Iris pigment epithelial cell (primary cell): ENCODE measurements at regions not wholly inside any gene's neighbourhood (a gene's known extent, or its start where the extent isn't known, plus 50 kb on each side); places are given as distances from the start of the nearest gene placed in this dataset.

Source experiments
- DNase-seq: peaks from one replicate; pipeline ENCODE4 v3.0.0-alpha.2; 2011; ENCODE audit warnings: low read depth

DNA sequence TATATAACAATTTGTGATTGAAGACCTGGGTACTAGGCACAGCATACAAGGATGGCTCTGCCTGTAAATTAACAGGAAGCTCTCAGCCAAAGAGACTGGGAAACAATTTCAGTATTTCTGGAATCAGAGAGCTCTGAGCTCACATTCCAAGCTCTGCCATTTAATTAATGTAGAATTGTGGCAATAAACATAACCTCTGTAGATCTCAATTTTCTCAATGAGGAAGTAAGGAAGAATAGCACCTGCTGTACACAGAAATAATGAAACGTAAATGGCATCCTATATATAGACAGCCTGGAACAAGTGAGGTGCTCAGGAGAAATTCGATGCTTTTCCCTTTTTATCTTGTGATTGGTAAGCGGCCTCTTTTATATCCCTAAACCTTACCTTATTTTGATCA, 538.5 kb upstream of the JAG1 start:
- no peak for DNase-seq

DNA sequence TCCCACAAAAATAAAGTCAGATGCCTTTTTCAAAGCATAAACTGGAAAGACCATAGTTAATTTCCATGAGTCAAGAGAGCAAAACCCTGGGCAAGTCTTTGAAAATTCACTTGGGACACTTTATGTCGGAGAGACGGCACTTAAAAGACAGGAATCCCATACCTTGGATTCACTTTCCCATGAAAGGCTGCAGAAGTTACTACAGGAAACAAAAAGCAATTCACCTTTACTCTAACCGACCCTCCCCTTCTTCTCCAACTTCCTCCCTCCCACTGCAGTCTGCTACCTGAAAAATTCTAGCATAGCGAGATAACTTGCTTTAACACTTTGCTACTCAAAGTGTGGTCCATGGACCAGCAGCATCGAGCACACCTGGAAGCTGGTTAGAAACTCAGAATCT, 539.1 kb upstream of the JAG1 start:
- DNase-seq = no peak

DNA sequence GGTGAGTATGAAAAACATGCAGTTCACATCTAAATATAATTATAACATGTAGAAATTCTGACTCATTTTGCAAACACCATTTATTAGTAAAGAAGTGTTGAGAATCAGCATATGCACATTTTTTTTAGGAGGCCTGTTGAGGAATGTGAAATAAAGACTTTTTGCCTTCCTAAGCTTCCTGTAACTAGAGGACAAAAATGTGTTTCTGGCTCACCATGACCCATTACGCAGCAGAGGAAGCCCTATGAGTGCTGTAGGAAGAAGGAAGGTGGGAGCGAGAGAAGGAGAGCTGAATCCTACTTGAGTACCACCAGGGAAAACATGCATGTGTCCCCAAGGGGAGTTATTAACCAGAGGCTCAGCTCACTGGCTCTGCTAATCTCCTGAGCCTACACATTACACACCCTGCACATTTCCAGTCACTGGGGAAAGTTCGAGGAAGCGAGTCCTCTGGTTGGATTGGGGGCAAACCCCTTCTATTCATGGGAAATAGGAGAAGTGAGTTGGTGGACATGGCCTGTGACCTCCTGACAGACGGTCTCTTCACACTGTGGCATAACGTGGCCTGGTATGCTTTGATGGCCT, 540.5 kb upstream of the JAG1 start:
- no peak for DNase-seq

DNA sequence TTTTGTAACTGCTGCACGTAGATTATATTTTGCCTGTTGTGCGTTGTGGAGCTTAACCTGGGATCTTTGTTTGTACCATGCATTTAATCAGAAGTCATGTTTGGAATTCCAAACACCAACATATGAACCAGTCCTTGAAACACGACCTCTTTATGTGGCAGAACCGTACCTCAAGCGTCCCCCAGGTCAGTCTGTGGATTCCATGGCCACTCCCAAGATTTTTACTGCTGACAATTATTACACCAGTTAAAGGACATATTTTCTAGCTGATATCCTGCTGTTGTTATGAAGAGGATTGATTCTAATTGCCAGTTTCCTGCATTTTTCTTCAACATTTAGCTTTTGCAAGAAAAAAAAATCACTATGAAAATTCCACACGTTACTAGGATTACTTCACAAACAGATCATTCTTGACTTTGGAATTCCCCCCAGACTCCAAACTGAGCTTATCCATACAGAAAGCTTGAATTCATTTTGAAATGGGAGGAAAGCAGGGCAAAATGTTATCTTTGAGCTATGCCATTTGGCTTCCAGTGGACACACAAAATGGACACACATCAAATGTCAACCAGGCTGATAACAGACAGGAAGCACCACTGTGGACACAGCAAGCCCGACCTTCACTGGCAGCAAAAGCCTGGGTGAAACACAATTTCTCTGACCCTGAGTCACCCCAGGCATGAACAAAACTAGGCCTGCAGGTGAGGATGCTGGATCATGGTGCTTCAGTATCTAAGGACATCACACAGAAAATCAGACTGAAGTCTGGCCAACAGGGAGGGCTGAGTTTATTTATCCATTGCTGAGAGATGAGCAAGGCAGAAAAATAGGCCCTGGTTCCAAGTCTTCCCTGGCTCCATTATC, 542.9 kb upstream of the JAG1 start:
- DNase-seq = peak; percentile 76

DNA sequence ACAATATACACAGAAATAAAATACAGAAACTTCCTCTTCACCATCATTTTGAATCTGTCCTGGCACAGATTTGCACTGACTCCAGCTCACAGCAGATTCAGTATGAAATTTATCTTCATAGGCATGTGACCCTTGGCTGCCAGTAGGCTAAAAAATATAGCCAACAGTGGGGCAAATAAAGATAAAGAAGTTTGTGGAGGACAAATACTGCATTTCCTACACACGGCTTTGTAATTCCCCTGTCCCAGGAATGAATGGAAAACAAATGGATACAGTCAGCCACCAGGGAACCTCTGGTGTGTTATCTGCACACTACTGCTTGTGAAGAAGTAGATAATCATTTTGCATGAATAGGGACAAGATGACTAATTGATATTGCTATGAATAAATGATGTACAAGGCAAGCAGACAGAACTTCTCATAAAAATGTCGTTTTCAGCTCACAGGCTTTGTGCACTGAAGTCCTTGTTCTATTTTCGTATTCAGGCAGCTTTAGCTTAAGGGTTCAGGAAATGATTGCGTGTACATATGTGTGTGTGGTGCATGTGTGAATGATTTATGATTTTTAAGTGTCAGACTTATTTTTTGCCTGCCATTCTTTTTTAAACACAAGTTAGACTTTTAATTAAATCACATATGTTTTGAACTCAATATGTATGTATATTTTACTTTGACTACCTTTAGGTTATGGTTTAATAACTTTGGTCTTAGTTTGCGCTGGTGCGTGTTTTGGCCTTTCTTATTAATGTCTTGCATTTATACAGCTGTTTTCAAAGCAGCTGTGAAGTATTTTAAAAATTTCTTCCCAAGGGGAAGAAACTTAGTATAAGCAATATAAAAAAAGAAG, 543.8 kb upstream of the JAG1 start:
- DNase-seq = peak; percentile 44

DNA sequence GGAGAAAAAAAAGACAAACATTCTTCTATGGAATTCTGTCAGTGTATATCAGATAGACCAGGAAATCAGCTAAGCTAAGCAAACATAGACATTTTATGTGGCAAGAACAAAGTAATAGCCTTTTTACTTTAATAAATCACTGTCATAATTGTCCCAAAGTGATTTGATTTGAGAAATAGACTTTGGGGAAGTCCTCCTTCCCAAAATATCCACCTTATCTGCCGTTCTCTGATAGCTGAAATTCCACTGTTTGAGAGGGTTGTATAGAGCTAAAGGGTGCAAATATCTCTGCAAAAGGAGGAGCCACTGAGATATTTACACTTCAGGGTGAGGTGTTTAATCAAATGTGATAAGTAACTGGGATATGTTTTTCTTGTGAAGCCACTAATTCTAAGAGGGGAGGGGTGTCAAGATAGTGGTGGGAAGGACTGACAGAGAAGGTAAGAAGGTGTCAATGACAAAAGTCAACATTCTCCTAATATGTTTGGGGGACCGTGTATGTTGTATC, 544.4 kb upstream of the JAG1 start:
- DNase-seq = no peak

DNA sequence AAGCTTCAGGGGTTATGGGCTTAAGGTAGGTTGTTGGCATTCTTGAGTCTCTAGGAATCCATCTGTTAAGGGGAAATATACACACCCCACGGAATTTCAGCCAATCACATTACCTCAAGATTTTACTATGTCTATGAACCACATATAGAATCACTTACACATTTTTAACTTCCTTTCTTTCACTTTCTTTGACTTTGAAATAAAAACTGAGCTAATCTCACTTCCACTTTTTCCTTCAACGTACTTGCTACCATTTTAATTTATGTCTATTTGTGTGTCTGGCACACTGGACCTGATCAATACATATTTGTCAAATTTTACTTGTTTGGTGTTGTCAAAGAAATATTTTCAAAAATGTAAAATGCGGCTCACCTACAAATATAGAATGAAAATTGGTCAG, 545.4 kb upstream of the JAG1 start:
- DNase-seq = no peak

DNA sequence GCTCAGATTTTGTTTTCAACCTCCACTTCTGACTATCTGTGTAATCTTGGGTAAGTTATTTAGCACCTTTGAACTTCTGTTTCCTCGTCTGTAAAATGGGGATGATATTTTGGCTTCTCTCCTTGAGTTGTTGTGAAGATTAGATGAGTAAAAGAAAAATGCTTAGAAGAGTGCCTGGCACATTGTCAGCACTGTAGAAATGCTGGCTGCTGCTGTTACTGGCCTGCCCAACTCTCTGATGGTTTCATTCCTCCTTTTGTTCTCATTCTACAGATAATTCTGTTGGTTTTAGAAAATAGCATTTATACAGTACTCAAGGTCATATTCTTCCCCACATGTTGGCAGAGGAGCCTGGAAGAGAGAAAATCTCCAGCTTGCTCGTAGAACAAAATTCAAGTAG, 547.2 kb upstream of the JAG1 start:
- no peak for DNase-seq

DNA sequence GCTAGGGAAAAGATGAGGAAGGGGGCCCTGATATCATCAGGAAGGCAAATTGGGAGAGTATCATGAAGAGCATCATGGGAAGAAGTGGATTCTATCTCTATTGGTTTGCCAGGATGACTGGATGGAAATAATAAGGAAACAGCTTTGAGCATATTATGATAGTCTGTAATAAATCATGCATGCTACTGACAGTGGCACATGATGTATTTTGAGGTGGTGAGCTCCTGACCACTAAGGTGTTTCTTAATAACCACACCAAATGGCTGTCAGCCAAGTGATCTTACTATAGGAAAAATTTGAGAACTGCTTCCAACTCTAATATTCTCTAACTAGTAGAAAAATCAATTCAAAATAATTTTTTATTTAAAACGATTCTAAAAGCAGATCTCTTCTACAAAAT, 548.4 kb upstream of the JAG1 start:
- DNase-seq = no peak

DNA sequence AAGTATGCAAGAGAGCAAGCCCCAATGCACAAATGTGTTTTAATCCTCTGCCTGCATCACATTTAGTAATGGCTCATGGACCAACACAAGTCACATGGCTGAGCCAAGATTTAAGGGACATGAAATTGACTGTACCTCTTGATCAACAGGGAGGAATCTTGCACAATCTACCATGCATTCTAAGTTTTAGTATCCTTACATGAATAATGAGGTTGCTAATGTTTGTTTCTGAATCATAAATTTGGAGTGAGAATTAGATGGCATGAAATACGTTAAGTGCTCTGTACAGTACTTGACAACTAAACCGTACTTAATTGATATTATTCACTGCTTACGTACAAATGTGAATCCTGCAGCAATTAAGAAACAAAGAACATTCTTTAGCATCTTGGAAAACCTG, 553.8 kb upstream of the JAG1 start:
- no peak for DNase-seq

DNA sequence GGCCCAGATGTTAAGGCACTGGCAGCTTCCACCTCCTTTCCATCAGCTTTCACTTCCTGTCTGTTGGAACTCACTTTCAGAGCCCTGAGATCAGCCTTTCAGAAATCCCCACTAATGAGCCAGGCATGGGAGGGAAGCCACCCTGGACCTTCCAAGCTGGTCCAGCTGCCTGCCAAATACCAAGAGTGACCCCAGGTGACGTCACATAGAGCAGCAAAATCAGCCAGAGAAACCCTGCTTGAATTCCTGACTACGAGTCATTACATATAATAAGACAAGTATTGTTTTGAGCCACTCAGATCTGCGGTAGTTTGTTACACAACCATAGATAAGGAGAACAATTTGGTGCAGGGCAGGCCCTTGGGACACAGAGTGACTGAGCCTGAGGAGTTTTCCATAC, 556.0 kb upstream of the JAG1 start:
- DNase-seq = peak; percentile 96

DNA sequence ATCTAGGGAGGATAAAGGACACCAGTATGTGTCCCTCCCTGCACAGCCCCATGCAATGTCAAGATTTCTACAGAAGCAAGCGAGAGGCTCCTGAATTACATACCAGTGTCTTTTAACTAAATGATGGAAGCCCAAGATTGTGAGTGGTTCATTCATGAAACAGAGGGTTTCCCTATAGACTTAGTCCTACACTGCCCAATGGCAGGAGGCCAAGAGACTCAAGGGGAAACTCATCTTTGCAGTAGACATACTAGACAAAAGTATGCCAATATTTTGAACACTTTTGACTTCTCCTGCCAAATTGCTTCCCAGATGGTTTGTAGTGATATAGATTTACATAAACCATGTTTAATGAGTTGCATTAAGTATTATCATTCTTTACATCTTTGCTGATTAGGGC, 557.2 kb upstream of the JAG1 start:
- no peak for DNase-seq

DNA sequence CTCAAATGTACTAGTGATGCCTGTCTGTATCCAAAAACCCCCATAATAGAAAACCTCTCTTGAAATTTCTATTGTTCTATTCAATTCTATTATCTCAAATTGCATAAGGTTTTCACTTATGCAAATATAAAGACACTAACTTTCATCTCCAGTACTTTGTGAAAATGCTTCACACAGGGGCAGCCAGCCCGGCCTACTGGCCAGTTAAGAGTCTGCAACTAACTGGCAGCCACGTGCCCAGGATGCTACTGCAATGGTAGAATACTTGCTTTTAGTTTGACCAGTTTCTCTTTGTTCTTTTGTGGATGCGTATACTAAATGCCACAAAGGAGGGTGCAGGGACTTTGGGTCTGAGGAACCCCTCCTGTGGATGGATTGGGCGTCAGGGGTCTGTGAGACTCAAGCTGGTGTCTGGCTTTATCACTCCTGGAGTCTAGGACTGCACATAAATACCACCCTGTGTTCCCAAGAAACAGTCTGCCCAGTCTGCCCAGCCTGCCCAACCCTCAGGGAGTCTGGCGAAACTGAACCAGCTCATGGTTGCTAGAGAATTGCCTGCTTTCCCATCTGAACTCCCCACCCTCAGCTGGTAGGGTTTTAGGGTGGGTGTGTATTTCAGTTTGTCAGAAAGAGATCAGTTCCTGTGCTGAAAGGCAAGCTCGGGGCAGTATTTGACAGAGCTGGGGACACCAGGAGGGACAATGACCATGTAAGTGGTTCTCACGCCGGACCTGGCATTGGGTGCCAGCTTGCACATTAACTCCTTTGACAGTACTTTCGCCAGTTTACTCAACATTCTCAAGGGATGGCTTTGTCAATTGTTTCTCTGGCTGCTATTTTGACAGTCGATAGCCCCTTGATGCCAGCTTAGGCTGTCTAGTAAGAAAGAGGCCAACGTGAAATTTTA, 558.2 kb upstream of the JAG1 start:
- no peak for DNase-seq

DNA sequence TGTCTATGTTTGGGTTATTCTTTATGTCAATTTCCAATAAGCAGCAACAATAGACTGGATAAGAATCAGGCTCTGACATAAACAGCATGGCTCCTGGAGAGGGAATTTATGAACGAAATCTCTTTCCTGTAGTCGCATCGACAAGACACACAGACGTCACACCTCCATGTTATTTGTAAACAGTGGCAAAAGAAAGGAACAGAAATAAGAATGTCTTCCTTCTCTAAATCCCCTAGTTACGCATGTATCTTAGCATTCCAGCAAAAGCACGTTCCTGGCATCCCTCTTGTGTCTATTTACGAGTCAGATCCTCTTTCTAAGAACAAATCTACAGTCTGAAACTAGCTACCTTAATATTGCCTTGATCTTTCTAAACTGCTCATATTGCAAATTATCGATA, 559.1 kb upstream of the JAG1 start:
- DNase-seq = peak; percentile 50

DNA sequence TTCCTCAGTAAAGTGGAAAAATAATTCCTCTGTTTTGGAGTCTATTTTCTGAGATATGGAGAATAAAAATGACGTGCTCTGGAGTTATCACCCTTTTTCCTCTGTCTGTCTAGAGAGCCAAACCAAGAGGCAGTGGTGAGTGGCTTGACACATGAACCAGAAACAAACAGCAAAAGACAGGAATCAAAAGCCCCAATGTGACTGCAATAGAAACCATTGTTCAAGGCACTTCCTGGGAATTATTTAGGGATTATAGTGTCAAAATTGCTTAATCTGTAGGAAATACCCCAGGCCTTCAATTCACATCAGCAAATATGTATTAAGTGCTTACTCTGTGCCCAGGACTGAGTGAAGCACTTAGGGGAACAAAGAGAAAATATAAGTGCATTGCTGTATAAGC, 560.4 kb upstream of the JAG1 start:
- no peak for DNase-seq

DNA sequence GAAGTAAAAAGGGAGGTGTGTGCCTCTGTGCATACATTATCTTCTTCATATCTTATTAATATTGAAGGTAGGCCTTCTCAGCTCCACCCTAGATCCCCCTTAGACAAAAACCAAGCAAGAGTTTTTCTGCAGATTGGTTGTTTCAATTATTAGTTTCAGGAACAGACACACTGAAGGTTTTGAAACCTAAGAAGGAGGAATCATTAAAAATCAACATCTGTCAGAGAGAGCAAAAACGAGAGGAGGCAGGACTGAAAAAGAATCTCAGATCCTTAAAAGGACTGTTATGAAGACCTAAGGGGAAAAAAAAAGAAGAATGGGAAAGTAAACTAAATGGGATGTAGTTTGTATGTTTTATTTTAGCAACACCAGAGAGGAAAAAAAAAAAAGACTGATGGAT, 560.8 kb upstream of the JAG1 start:
- no peak for DNase-seq

DNA sequence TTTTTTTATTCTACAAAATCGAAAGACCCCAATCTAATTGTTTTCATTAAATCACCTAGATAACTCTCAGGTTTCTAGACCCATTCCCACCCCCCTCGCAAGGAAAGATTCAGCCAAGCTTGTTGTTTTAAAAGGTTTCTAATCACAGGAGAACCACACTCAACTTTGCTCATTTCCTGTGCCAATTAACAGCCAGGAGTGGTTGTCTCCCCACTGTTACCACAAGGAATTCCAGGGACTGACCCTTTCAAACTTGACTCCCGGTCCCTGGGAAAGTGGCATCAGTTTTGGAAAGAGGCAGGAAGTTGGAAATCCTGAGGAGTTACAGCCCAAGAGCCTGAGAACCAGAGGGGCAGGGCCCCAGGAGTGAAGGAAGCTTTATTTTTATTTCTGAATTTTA, 561.3 kb upstream of the JAG1 start:
- peak; percentile 65 for DNase-seq

DNA sequence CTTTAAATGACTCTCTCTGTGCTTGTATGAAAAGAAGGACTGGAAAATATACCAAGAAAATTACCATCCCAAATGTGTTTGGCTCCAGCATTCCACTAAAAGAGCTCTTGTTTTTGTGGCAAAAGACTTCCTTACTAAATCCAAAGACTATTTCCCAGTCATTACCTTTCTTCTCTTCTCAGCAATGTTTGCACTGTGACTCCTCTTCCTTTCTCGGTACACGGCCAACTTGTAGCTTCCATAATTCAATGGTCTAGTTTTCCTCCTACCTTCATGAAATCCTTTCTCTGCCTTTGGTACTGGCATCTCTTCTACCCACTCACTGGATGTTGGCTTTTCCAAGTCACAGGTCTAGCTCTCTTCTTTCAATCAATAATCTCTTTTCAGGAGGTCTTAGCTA, 568.5 kb upstream of the JAG1 start:
- DNase-seq = no peak

DNA sequence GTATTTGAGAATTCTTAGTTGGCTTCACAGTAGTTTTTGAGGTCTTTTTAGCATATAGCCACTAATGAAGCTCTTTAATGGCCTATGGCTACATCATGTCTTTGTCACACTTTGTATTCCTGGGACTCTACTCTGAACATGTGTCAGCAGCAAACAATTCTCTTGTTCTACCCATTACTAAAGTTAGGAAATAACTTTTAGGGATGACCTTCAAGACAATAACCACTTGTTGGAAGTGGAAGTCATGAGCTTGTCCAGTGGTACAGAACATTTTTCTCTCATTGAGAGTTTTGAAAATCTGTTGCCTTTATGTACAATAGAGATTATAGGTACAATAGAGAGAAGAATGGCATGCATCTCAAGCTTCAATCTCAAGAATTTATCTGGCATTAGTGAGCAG, 571.6 kb upstream of the JAG1 start:
- DNase-seq = no peak

DNA sequence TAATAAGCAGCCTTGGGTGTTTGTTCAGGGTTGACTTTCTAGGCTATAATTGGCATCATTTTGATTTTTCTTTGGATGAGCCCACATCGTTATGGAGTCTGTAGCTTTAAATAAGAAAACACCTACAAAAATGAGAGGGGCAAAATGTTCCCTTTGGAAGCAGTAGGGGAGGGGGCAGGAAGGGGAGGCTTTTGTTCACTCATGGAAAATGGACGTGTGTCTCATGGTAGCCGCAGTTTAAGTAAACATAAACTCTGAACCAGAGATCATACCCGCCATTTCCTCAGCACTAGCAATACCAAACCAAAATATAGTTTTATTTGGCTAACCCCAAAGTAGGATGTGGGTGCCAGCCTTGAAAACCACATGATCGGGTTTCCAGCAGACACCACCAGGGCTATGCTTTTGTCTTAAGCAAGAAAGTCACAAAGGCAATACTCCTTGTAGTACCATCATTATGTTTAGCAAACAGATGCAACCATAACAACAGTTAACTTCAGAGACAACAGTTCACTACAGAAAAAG, 572.5 kb upstream of the JAG1 start:
- no peak for DNase-seq
